Astrocyte of the cerebellum (primary cell): ENCODE measurements at regions not wholly inside any gene's neighbourhood (a gene's known extent, or its start where the extent isn't known, plus 50 kb on each side); places are given as distances from the start of the nearest gene placed in this dataset.

Experiments
- DNase-seq: peaks from one replicate; pipeline ENCODE4 v3.0.0-alpha.2; 2011; ENCODE audit warnings: low read depth
- H3K4me3 ChIP-seq: 2 replicates; pipeline ENCODE4 v1.5.1; 2011; ENCODE audit warnings: mild to moderate bottlenecking, low read depth, low read length, moderate library complexity
- in situ Hi-C: cut with HindIII; loops from 2 replicates; pipeline ENCODE4 v1.10.0; 2017; ENCODE audit warnings: low sequenced_read_pairs
- TF ChIP-seq, protein P1 (sequence below): IDR thresholded peaks from 2 replicates; pipeline ENCODE4 v1.5.1; 2012; ENCODE audit warnings: low read length, low read depth, moderate library complexity, mild to moderate bottlenecking; ENCODE audit errors: missing control alignments

DNA sequence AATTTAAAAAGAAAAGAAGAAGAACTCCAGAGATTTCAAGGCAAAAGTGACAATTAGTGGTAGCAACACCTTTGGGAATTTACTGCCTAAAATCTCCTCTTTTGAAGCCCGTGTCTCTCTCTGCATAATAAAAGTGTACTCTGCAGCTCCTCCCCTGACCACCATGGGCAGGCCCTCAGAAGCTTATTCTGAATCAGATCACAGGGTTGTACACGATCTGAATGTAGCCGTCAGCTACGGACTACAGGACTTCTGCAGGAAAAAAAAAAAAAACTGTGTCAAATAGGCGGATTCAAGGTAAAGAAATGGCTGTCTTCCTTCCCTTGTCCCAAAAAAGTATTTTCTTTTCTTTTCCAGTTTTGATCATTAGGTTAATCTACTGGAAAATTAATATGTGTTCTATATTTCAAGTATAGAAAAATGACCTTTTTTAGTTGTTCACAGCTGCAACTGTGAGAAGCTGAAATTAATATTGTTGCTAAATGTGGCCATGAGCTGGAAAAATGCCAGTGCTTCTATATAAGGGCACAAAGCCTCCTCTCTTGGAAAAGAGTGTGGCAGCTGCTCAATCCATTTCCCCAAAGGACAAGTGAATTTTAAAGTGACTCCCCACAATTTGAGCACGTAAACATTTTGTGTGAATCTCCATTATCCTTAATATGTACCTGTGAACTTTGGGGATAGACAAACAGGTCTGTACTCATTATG, 397.4 kb downstream of the C6orf118 start:
- H3K4me3 ChIP-seq, result no peak overlapping the region
- DNase-seq, result no peak
- in situ Hi-C loops, result no loop called here
- TF ChIP-seq, protein P1, sequence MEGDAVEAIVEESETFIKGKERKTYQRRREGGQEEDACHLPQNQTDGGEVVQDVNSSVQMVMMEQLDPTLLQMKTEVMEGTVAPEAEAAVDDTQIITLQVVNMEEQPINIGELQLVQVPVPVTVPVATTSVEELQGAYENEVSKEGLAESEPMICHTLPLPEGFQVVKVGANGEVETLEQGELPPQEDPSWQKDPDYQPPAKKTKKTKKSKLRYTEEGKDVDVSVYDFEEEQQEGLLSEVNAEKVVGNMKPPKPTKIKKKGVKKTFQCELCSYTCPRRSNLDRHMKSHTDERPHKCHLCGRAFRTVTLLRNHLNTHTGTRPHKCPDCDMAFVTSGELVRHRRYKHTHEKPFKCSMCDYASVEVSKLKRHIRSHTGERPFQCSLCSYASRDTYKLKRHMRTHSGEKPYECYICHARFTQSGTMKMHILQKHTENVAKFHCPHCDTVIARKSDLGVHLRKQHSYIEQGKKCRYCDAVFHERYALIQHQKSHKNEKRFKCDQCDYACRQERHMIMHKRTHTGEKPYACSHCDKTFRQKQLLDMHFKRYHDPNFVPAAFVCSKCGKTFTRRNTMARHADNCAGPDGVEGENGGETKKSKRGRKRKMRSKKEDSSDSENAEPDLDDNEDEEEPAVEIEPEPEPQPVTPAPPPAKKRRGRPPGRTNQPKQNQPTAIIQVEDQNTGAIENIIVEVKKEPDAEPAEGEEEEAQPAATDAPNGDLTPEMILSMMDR, result no peak

DNA sequence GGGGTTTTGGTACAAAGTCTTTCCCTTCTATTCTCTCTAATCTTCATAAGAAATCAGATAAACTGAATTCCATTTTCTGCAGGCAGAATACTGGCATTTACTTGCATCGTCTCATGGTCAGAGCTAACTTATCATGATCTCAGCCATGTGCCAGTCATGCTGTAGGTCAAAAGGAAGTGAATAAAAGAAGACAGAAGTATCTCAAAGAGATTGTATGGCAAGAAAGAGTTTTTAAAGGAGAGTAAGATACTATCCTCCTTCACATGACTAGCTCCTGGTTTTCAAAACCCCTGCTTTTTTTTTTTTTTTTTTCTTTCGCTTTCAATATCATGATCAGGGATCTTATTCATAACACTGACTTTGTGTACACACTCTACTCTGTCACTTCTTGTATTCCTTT, 398.3 kb downstream of the C6orf118 start:
- DNase-seq, result no peak
- no peak overlapping the region for H3K4me3 ChIP-seq
- in situ Hi-C loops, result no loop called here
- TF ChIP-seq, protein P1, result no peak

DNA sequence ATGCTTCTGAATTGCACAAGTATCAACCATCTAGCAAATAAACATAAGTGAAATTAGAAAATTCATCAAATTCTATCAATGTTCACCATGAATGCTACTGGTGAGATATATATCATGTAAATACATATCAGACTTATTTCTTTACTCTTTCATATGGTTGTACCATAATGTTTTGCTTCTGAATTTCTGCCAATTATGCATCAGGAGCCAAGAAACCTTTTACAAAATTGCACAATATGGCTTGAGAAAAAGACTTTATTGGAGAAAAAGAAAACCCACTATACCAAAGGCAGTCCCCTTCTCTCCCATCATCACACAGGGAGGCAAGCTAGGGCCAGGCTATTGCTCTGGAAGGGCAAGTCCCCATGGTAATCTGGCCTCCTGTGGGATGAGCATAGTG, 402.6 kb downstream of the C6orf118 start:
- DNase-seq, result no peak
- TF ChIP-seq, protein P1, result no peak
- H3K4me3 ChIP-seq, result no peak overlapping the region
- in situ Hi-C loops, result no loop called here

DNA sequence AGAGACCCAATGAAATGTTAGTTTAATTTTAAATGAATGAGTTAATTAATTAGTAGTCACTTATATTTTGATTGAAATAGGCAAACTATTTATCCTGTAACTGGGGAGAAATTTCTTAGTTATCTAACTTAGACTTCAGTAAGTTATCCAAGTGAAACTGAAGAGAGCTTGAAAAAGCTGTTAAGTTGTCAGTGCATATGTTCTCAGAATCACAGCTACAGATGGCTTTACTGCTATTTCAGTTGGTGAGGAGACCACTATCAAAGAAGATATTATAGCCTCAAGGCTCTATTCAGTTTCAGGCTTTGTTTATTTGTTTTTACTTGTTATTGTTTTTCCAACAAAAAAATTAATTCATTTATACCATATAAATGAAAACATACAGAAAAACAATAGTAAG, 404.1 kb downstream of the C6orf118 start:
- no peak for DNase-seq
- H3K4me3 ChIP-seq, result no peak overlapping the region
- in situ Hi-C loops, result no loop called here
- TF ChIP-seq, protein P1, result no peak

DNA sequence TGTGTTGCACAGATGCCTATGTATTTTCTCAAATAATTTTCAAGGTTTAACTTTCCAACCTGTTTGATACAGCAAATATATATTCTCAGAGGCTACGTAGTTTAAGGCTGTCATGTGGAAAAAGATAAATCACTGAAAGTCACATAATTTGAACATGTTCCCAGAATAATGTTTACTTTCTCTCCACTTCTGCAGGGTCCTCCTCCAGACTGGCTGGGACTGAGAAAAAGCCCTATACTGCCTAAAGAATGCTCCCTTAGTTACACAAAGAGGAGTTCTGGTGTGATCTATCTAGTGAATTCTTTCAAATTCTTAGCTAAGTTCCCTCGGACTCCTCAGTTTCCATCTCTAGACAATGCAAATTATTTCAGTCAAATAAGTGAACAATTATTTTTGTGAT, 411.0 kb downstream of the C6orf118 start:
- in situ Hi-C loops, result no loop called here
- TF ChIP-seq, protein P1, result no peak
- DNase-seq, result no peak
- no peak overlapping the region for H3K4me3 ChIP-seq

DNA sequence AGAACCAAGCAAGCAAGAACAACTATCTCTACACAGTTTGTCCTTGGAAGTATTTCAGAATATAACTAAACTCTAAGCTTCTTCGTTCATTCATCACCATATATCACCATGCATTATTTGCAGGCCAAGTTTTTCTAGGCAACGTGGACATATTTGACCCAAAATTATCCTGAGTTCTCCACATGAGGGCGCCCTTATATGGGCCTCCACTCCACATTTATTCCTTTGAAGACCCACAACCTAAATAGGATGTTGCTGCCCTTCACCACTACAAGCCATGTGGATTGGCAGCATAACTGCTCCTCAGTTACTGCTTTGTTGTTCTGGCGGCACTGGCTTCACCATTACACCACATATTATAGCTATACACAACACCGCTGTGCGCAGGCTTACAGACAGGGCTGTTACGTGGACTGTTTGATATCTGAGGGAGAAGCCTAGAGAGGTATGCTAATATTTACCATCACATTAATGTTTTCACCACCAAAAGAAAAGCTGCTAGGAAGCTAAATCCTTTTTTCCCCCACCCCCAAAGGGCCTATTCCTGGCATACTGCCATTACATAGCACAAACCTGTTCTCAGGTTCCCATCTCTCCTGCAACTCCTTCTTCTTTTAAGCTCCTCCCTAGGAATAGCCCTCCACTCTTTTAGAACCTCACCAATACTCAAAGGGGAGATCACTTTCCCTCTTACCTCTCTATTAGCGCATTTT, 411.7 kb downstream of the C6orf118 start:
- H3K4me3 ChIP-seq, result no peak overlapping the region
- in situ Hi-C loops, result no loop called here
- TF ChIP-seq, protein P1, result no peak
- no peak for DNase-seq
